SK-N-SH (cell line): ENCODE measurements at regions not wholly inside any gene's neighbourhood (a gene's known extent, or its start where the extent isn't known, plus 50 kb on each side); places are given as distances from the start of the nearest gene placed in this dataset.

ENCODE experiments used
- CHD2 ChIP-seq: fragments of 150-350 bp; IDR thresholded peaks from 2 replicates; pipeline ENCODE4 v1.6.1; 2018; ENCODE audit warnings: low read length; ENCODE audit not compliant: partially characterized antibody
- EZH2phosphoT487 ChIP-seq: fragments of 200-600 bp; sonication (generic); IDR thresholded peaks from 2 replicates; pipeline ENCODE4 v1.6.1; 2017; ENCODE audit warnings: low read depth, mixed run types, mild to moderate bottlenecking, antibody characterized with exemption, moderate library complexity, borderline replicate concordance
- NFIC ChIP-seq: IDR thresholded peaks from 2 replicates; pipeline ENCODE4 v1.4.0; 2012; ENCODE audit warnings: borderline replicate concordance
- RAD21 ChIP-seq: IDR thresholded peaks from 2 replicates; pipeline ENCODE4 v1.6.1; 2012; ENCODE audit warnings: mild to moderate bottlenecking, low read length
- SMC3 ChIP-seq: IDR thresholded peaks from 2 replicates; pipeline ENCODE4 v1.6.1; 2012; ENCODE audit warnings: low read depth, low read length, improper control_type of control experiment
- YY1 ChIP-seq: IDR thresholded peaks from 2 replicates; pipeline ENCODE4 v1.4.0; 2012; ENCODE audit warnings: low read depth, mild to moderate bottlenecking
- TF ChIP-seq, protein P1 (sequence below): IDR thresholded peaks from 2 replicates; pipeline ENCODE4 v1.6.1; 2012; ENCODE audit warnings: mild to moderate bottlenecking, low read depth, low read length, moderate library complexity
- TF ChIP-seq, protein P2 (sequence below): fragments of 200-600 bp; sonication (generic); IDR thresholded peaks from 2 replicates; pipeline ENCODE4 v1.6.1; 2017; ENCODE audit warnings: antibody characterized with exemption, mild to moderate bottlenecking, moderate library complexity
- TF ChIP-seq, protein P3 (sequence below): fragments of 150-350 bp; IDR thresholded peaks from 2 replicates; pipeline ENCODE4 v1.6.1; 2016; ENCODE audit warnings: mild to moderate bottlenecking, low read depth, low read length

DNA sequence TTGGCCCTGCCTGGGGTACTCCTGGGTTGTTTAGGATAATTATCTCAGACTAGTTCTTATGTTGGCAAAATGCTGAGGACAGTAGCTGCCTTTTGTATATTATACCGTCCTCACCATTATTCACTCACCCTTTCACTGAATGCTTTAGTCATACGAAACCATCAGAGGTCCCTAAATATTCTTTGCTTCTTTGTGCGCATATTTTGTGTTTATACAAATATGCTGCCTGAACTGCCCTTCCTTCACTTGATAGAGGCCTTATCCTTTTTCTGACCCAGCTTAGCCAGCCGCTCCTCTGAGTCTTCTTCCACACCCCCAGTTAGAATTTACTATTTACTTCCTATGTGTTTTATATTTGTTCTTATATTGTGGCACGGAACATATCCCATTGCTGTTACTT, 70.2 kb upstream of the OSBPL3 start:
- TF ChIP-seq, protein P1, sequence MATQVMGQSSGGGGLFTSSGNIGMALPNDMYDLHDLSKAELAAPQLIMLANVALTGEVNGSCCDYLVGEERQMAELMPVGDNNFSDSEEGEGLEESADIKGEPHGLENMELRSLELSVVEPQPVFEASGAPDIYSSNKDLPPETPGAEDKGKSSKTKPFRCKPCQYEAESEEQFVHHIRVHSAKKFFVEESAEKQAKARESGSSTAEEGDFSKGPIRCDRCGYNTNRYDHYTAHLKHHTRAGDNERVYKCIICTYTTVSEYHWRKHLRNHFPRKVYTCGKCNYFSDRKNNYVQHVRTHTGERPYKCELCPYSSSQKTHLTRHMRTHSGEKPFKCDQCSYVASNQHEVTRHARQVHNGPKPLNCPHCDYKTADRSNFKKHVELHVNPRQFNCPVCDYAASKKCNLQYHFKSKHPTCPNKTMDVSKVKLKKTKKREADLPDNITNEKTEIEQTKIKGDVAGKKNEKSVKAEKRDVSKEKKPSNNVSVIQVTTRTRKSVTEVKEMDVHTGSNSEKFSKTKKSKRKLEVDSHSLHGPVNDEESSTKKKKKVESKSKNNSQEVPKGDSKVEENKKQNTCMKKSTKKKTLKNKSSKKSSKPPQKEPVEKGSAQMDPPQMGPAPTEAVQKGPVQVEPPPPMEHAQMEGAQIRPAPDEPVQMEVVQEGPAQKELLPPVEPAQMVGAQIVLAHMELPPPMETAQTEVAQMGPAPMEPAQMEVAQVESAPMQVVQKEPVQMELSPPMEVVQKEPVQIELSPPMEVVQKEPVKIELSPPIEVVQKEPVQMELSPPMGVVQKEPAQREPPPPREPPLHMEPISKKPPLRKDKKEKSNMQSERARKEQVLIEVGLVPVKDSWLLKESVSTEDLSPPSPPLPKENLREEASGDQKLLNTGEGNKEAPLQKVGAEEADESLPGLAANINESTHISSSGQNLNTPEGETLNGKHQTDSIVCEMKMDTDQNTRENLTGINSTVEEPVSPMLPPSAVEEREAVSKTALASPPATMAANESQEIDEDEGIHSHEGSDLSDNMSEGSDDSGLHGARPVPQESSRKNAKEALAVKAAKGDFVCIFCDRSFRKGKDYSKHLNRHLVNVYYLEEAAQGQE = no peak
- TF ChIP-seq, protein P2, sequence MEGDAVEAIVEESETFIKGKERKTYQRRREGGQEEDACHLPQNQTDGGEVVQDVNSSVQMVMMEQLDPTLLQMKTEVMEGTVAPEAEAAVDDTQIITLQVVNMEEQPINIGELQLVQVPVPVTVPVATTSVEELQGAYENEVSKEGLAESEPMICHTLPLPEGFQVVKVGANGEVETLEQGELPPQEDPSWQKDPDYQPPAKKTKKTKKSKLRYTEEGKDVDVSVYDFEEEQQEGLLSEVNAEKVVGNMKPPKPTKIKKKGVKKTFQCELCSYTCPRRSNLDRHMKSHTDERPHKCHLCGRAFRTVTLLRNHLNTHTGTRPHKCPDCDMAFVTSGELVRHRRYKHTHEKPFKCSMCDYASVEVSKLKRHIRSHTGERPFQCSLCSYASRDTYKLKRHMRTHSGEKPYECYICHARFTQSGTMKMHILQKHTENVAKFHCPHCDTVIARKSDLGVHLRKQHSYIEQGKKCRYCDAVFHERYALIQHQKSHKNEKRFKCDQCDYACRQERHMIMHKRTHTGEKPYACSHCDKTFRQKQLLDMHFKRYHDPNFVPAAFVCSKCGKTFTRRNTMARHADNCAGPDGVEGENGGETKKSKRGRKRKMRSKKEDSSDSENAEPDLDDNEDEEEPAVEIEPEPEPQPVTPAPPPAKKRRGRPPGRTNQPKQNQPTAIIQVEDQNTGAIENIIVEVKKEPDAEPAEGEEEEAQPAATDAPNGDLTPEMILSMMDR = no peak
- TF ChIP-seq CHD2 = no peak
- TF ChIP-seq SMC3 = no peak
- TF ChIP-seq YY1 = no peak
- TF ChIP-seq, protein P3, sequence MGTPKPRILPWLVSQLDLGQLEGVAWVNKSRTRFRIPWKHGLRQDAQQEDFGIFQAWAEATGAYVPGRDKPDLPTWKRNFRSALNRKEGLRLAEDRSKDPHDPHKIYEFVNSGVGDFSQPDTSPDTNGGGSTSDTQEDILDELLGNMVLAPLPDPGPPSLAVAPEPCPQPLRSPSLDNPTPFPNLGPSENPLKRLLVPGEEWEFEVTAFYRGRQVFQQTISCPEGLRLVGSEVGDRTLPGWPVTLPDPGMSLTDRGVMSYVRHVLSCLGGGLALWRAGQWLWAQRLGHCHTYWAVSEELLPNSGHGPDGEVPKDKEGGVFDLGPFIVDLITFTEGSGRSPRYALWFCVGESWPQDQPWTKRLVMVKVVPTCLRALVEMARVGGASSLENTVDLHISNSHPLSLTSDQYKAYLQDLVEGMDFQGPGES = no peak
- TF ChIP-seq EZH2phosphoT487 = no peak
- no peak for TF ChIP-seq RAD21
- TF ChIP-seq NFIC = no peak
